MM.1S (cell line): ENCODE measurements at regions not wholly inside any gene's neighbourhood (a gene's known extent, or its start where the extent isn't known, plus 50 kb on each side); places are given as distances from the start of the nearest gene placed in this dataset.

Experiments used
- DNase-seq: peaks from one replicate; pipeline ENCODE4 v3.0.0-alpha.2; 2015
- H2AFZ ChIP-seq: fragments of 300-600 bp; sonication (generic); 2 replicates; pipeline ENCODE4 v1.6.0; 2016; ENCODE audit warnings: antibody characterized with exemption, low read length
- H3F3A ChIP-seq: fragments of 300-600 bp; sonication (generic); 2 replicates; pipeline ENCODE4 v1.6.1; 2016; ENCODE audit warnings: mild to moderate bottlenecking, antibody characterized with exemption, low read length, moderate library complexity, mixed read lengths; ENCODE audit not compliant: insufficient read depth
- H3K27ac ChIP-seq: fragments of 300-600 bp; sonication (generic); 2 replicates; pipeline ENCODE4 v1.5.1; 2016; ENCODE audit warnings: mild to moderate bottlenecking, low read length
- H3K27me3 ChIP-seq: fragments of 300-600 bp; sonication (generic); replicated peaks from 2 replicates; pipeline ENCODE4 v1.6.0; 2016; ENCODE audit warnings: low read length; ENCODE audit not compliant: insufficient read depth
- H3K36me3 ChIP-seq: fragments of 300-600 bp; sonication (generic); replicated peaks from 2 replicates; pipeline ENCODE4 v1.6.1; 2016; ENCODE audit warnings: mild to moderate bottlenecking, low read length, mixed read lengths; ENCODE audit not compliant: insufficient read depth
- H3K4me1 ChIP-seq: fragments of 300-600 bp; sonication (generic); 2 replicates; pipeline ENCODE4 v1.6.1; 2016; ENCODE audit warnings: low read length, mixed read lengths
- H3K4me2 ChIP-seq: fragments of 300-600 bp; sonication (generic); 2 replicates; pipeline ENCODE4 v1.6.0; 2016; ENCODE audit warnings: low read depth, low read length
- H3K4me3 ChIP-seq: fragments of 300-600 bp; sonication (generic); 2 replicates; pipeline ENCODE4 v1.5.1; 2016; ENCODE audit warnings: low read length, mixed read lengths
- H3K79me2 ChIP-seq: fragments of 300-600 bp; sonication (generic); 2 replicates; pipeline ENCODE4 v1.6.1; 2016; ENCODE audit warnings: mixed run types, low read length, mixed read lengths
- H3K9ac ChIP-seq: fragments of 300-600 bp; sonication (generic); 2 replicates; pipeline ENCODE4 v1.6.1; 2016; ENCODE audit warnings: low read length, mixed read lengths
- H3K9me2 ChIP-seq: fragments of 300-600 bp; sonication (generic); replicated peaks from 2 replicates; pipeline ENCODE4 v1.6.1; 2016; ENCODE audit warnings: mild to moderate bottlenecking, low read length, mixed read lengths; ENCODE audit not compliant: insufficient read depth
- H3K9me3 ChIP-seq: fragments of 300-600 bp; sonication (generic); replicated peaks from 2 replicates; pipeline ENCODE4 v1.6.1; 2016; ENCODE audit warnings: mild to moderate bottlenecking, low read length, mixed read lengths; ENCODE audit not compliant: insufficient read depth
- H4K20me1 ChIP-seq: fragments of 300-600 bp; sonication (generic); 2 replicates; pipeline ENCODE4 v1.6.1; 2016; ENCODE audit warnings: mild to moderate bottlenecking, low read length, moderate library complexity, mixed read lengths; ENCODE audit not compliant: insufficient read depth
- EZH2 ChIP-seq: fragments of 300-600 bp; sonication (generic); optimal IDR thresholded peaks from 2 replicates; pipeline ENCODE3; 2017; ENCODE audit warnings: low read depth, mild to moderate bottlenecking, antibody characterized with exemption, low read length, mixed read lengths
- EZH2phosphoT487 ChIP-seq: fragments of 300-600 bp; sonication (generic); IDR thresholded peaks from 2 replicates; pipeline ENCODE4 v1.6.1; 2018; ENCODE audit warnings: antibody characterized with exemption, low read length
- TF ChIP-seq, protein P1 (sequence below): fragments of 300-600 bp; sonication (generic); IDR thresholded peaks from 2 replicates; pipeline ENCODE4 v1.5.1; 2016; ENCODE audit warnings: antibody characterized with exemption, low read length, mixed read lengths

DNA sequence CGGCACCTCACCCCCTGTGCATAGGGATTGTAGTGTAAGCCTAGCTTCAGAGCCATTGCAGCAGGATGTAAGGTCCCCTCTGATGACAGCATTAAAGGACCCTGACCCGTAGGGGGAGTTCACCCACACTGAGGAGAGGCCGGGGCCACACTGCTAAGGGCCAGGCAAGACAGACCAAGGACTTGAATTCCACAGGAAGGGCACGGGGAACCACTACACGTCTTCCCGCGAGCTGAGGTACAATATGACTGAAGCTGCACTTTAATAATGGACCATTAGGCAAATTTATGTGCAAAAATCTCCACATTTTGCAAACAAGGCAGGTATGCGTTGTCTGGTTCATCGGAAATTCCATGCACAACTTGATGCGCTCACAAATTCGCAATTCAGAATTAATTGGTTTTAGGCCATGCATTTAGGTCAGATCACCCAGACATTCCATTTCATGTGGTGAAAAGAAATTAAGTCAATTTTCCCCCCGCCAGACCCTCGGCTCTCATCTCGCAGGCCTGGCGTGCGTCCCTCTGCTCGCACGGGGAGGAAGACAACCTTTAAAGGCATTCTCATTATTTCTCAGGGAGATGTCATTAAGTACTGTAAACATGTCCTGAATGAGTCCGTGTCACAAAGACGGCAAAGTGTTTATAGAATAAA lies 111.8 kb downstream of the FOXA2 start:
- no peak overlapping the region for H2AFZ ChIP-seq
- H3K9me3 ChIP-seq: no peaks in the 10 kb centered on the region
- no peaks in the 10 kb centered on the region for H3K79me2 ChIP-seq
- no peak overlapping the region for H3K9ac ChIP-seq
- H3K9me2 ChIP-seq: no peaks in the 10 kb centered on the region
- H3K36me3 ChIP-seq: no peaks in the 10 kb centered on the region
- H4K20me1 ChIP-seq: no peaks in the 10 kb centered on the region
- H3K27ac ChIP-seq: no peak overlapping the region
- H3K27me3 ChIP-seq: no peaks in the 10 kb centered on the region
- TF ChIP-seq EZH2phosphoT487 (no peak), EZH2 (no peak)
- TF ChIP-seq, protein P1, sequence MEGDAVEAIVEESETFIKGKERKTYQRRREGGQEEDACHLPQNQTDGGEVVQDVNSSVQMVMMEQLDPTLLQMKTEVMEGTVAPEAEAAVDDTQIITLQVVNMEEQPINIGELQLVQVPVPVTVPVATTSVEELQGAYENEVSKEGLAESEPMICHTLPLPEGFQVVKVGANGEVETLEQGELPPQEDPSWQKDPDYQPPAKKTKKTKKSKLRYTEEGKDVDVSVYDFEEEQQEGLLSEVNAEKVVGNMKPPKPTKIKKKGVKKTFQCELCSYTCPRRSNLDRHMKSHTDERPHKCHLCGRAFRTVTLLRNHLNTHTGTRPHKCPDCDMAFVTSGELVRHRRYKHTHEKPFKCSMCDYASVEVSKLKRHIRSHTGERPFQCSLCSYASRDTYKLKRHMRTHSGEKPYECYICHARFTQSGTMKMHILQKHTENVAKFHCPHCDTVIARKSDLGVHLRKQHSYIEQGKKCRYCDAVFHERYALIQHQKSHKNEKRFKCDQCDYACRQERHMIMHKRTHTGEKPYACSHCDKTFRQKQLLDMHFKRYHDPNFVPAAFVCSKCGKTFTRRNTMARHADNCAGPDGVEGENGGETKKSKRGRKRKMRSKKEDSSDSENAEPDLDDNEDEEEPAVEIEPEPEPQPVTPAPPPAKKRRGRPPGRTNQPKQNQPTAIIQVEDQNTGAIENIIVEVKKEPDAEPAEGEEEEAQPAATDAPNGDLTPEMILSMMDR: no peak
- H3K4me3 ChIP-seq: no peak overlapping the region
- no peak for DNase-seq
- 0 out of 2 replicates have a peak, but pooled peaks cover 4% of the 10 kb centered on the region for H3F3A ChIP-seq
- peaks cover 20% of the 10 kb centered on the region for H3K4me1 ChIP-seq
- no peak overlapping the region for H3K4me2 ChIP-seq

DNA sequence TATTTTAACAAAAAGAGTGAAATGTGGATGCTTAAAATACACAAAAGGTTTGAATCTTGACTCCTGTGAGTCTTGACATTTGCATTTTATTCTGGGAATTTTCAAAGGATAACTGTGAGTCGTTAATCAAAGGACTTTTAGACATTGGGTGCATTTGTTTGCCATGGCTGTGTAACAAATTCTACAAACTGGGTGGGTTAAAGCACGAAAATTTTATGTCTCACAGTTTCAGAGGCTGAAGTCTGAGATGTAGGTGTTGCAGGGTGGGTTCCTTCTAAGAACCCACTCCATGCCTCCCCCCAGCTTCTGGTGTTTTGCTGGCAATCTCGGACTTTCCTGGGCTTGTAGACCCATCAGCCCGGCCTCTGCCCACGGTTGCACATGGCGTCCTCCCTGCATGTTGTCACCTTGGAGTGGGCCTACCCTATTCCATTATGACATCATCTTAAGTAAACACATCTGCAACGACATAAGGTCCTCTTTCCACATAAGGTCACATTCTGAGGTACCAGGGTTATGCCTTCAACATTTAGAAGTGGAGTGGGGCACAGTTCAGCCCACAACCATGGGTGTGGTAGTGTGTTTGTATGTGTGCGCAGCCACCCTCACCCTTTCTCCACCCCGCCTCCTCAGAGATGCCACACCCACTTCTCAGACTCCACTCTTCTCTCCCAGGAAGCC lies 113.1 kb downstream of the FOXA2 start:
- DNase-seq: no peak
- H2AFZ ChIP-seq: no peak overlapping the region
- H3K4me1 ChIP-seq: peaks cover 16% of the 10 kb centered on the region
- no peaks in the 10 kb centered on the region for H3K79me2 ChIP-seq
- H4K20me1 ChIP-seq: no peaks in the 10 kb centered on the region
- H3F3A ChIP-seq: 0 out of 2 replicates have a peak, but pooled peaks cover 4% of the 10 kb centered on the region
- H3K9me2 ChIP-seq: no peaks in the 10 kb centered on the region
- no peak overlapping the region for H3K4me2 ChIP-seq
- no peaks in the 10 kb centered on the region for H3K36me3 ChIP-seq
- H3K9me3 ChIP-seq: no peaks in the 10 kb centered on the region
- no peak for TF ChIP-seq EZH2phosphoT487
- TF ChIP-seq, protein P1: no peak
- no peak for TF ChIP-seq EZH2
- H3K4me3 ChIP-seq: no peak overlapping the region
- no peak overlapping the region for H3K27ac ChIP-seq
- no peaks in the 10 kb centered on the region for H3K27me3 ChIP-seq
- no peak overlapping the region for H3K9ac ChIP-seq

DNA sequence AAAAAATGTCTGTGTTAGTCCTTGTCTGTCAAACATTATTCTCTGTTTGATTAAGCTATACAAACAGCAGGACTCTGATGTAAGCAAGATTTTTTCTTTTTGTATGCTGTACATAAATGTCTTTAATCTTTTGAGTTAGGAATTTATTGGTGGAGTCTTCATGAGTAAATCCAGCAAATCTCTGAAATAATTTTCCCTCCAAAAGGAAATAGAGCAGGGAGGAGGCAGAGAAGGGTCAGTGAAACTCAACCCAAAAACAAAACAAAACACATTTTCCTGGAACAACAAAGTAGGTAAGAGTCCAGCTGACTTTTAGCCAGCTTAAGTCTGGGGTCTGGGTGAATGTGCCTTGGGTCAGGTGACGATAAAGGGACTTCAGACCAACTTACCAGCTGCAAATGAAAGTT lies 113.7 kb downstream of the FOXA2 start:
- no peak overlapping the region for H3K9ac ChIP-seq
- no peaks in the 10 kb centered on the region for H3K27me3 ChIP-seq
- no peaks in the 10 kb centered on the region for H4K20me1 ChIP-seq
- H3K4me1 ChIP-seq: peaks cover 9% of the 10 kb centered on the region
- H3K4me2 ChIP-seq: no peak overlapping the region
- H3K27ac ChIP-seq: no peak overlapping the region
- H3K36me3 ChIP-seq: no peaks in the 10 kb centered on the region
- no peak for DNase-seq
- H3K4me3 ChIP-seq: no peak overlapping the region
- H3F3A ChIP-seq: 0 out of 2 replicates have a peak, but pooled peaks cover 1% of the 10 kb centered on the region
- H2AFZ ChIP-seq: no peak overlapping the region
- no peaks in the 10 kb centered on the region for H3K9me2 ChIP-seq
- no peak for TF ChIP-seq EZH2phosphoT487
- TF ChIP-seq, protein P1: no peak
- TF ChIP-seq EZH2: no peak
- H3K9me3 ChIP-seq: no peaks in the 10 kb centered on the region
- H3K79me2 ChIP-seq: no peaks in the 10 kb centered on the region
